ENCODE measurements at regions not wholly inside any gene's neighbourhood (a gene's known extent, or its start where the extent isn't known, plus 50 kb on each side); places are given as distances from the start of the nearest gene placed in this dataset.

DNA sequence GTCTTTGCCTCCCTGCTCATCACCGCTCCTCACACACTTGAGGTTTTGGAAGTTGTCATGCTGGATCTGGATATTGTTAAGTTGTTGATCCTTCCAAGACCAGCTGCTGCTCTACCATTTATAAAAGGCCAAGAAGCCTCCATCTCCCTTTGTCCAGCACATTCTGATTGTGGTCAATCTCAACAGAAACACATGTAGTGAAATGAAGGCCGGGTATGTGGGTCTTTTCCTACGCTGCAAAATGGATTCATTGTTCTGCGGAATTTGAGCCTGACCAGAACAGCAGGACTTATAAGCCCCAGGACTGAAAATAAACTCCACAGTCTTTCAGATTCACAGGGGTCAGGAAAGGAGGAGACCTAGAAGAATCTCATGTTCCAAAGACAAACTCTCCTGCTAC, 238.4 kb downstream of the CMPK2 start:
- H3K27ac ChIP-seq (ENCODE audit: low read depth in 2 of 2, low read length in 1 of 2): no peak overlapping the region
- H3K4me2 ChIP-seq: no peak overlapping the region
- POLR2A ChIA-PET: no interaction called here
- WGBS (ENCODE audit: low lambda C conversion rate): 54% methylated on average over 4 of the region's 4 CpGs
- H3K79me2 ChIP-seq (ENCODE audit: insufficient read depth): no peaks in the 10 kb centered on the region
- CTCF ChIA-PET: interaction anchor here (2.0 kb wide), 1 partner anchor 9 kb away, joined by 6 read pairs; no protein-coding TSS in a partner anchor
- no peak for DNase-seq
- no peak overlapping the region for H2AFZ ChIP-seq (ENCODE audit: low read depth)
- no peaks in the 10 kb centered on the region for H3F3A ChIP-seq (replicated peaks; ENCODE audit: insufficient read depth)
- no peaks in the 10 kb centered on the region for H3K4me1 ChIP-seq (ENCODE audit: control insufficient read depth in 1 of 2, insufficient read depth in 2 of 2, low read depth in 1 of 2, low read length in 1 of 2)
- H3K4me3 ChIP-seq (ENCODE audit: low read depth in 2 of 2, low read length in 1 of 2): no peak overlapping the region
- H3K36me3 ChIP-seq (replicated peaks in 1 of 2; ENCODE audit: control insufficient read depth in 1 of 2, insufficient read depth in 2 of 2, low read length in 1 of 2): no peaks in the 10 kb centered on the region
- no peaks in the 10 kb centered on the region for H3K27me3 ChIP-seq (ENCODE audit: insufficient read depth)
- H3K9ac ChIP-seq: no peak overlapping the region
- no peak for TF ChIP-seq TCF12 (IDR thresholded peaks at IDR 0.05)
- no peak for TF ChIP-seq POLR2AphosphoS5 (IDR thresholded peaks at IDR 0.05; ENCODE audit: low read depth, low read length)
- H3K9me3 ChIP-seq: no peaks in the 10 kb centered on the region; the same call in 1 of the 2 replicates
- H3K9me2 ChIP-seq: no peaks in the 10 kb centered on the region
- no peaks in the 10 kb centered on the region for H4K20me1 ChIP-seq (ENCODE audit: insufficient read depth)

DNA sequence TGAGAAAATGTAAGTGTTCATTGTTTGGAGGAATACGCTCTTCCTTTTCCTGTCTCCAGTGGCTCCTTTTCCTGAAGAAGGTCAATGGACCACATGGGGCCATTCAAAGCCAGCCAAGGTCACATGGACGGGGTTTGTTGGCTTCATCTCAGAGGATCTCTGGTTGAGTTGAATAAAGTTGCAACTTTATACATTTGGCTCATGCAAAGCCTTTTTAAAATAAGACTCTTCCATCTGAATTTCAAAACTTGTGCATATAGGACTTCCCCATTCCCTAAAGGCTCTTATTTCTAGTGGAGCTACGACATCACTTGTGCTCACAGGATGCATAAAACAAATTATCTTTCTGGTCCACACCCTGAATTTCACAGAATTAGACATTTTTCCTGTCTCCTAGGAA, 235.5 kb downstream of the CMPK2 start:
- H3F3A ChIP-seq (replicated peaks; ENCODE audit: insufficient read depth): no peaks in the 10 kb centered on the region
- 23% methylated on average over 3 of the region's 3 CpGs for WGBS (ENCODE audit: low lambda C conversion rate)
- no peaks in the 10 kb centered on the region for H4K20me1 ChIP-seq (ENCODE audit: insufficient read depth)

DNA sequence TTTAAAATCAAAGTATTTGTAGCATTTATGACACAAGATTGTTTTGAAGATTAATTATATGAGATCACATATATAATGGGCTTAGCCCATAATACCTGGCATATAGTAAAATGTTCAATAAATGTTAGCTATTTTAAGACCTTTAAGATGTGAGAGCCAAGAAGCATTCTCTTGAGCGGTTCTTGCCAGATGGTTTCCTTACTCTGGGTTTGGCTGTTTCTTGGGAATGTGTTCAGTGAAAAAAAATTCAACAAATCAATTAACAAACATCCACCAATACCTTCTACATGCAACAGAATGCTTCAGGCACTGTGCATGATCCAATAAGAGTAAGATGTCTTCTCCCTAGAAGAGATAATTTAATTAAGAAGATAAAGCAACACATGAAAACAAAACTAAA, 230.4 kb downstream of the CMPK2 start:
- no peak overlapping the region for H3K4me3 ChIP-seq (ENCODE audit: low read depth in 2 of 2, low read length in 1 of 2)
- CTCF ChIA-PET: interaction anchor here (1.1 to 1.7 kb wide), 2 partner anchors 9 to 137 kb away, joined by 3 to 6 read pairs; no protein-coding TSS in a partner anchor
- H3K9me2 ChIP-seq: no peaks in the 10 kb centered on the region
- no peaks in the 10 kb centered on the region for H3K27me3 ChIP-seq (ENCODE audit: insufficient read depth)
- no peak for DNase-seq
- no peaks in the 10 kb centered on the region for H3K79me2 ChIP-seq (ENCODE audit: insufficient read depth)
- H4K20me1 ChIP-seq (ENCODE audit: insufficient read depth): no peaks in the 10 kb centered on the region
- POLR2A ChIA-PET: no interaction called here
- no peaks in the 10 kb centered on the region for H3F3A ChIP-seq (replicated peaks; ENCODE audit: insufficient read depth)
- H3K9ac ChIP-seq: no peak overlapping the region
- H3K36me3 ChIP-seq (replicated peaks in 1 of 2; ENCODE audit: control insufficient read depth in 1 of 2, insufficient read depth in 2 of 2, low read length in 1 of 2): no peaks in the 10 kb centered on the region
- H3K9me3 ChIP-seq: no peaks in the 10 kb centered on the region; the same call in 1 of the 2 replicates
- H3K27ac ChIP-seq (ENCODE audit: low read depth in 2 of 2, low read length in 1 of 2): no peak overlapping the region
- WGBS (ENCODE audit: low lambda C conversion rate): 32% methylated on average over 1 of the region's 1 CpG
- peaks cover 0 to 18% of the 10 kb centered on the region in 2 experiments; a peak in 3 of 4 replicates for H3K4me1 ChIP-seq (ENCODE audit: control insufficient read depth in 1 of 2, insufficient read depth in 2 of 2, low read depth in 1 of 2, low read length in 1 of 2)
- no peak overlapping the region for H2AFZ ChIP-seq (ENCODE audit: low read depth)
- no peak overlapping the region for H3K4me2 ChIP-seq
- TF ChIP-seq, protein P1, sequence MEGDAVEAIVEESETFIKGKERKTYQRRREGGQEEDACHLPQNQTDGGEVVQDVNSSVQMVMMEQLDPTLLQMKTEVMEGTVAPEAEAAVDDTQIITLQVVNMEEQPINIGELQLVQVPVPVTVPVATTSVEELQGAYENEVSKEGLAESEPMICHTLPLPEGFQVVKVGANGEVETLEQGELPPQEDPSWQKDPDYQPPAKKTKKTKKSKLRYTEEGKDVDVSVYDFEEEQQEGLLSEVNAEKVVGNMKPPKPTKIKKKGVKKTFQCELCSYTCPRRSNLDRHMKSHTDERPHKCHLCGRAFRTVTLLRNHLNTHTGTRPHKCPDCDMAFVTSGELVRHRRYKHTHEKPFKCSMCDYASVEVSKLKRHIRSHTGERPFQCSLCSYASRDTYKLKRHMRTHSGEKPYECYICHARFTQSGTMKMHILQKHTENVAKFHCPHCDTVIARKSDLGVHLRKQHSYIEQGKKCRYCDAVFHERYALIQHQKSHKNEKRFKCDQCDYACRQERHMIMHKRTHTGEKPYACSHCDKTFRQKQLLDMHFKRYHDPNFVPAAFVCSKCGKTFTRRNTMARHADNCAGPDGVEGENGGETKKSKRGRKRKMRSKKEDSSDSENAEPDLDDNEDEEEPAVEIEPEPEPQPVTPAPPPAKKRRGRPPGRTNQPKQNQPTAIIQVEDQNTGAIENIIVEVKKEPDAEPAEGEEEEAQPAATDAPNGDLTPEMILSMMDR (IDR thresholded peaks at IDR 0.05): no peak
- no peak for TF ChIP-seq EZH2phosphoT487 (IDR thresholded peaks at IDR 0.05; ENCODE audit: borderline replicate concordance, low read depth)
- TF ChIP-seq FOXM1 (IDR thresholded peaks at IDR 0.05; ENCODE audit: low read depth): no peak
- TF ChIP-seq, protein P2, sequence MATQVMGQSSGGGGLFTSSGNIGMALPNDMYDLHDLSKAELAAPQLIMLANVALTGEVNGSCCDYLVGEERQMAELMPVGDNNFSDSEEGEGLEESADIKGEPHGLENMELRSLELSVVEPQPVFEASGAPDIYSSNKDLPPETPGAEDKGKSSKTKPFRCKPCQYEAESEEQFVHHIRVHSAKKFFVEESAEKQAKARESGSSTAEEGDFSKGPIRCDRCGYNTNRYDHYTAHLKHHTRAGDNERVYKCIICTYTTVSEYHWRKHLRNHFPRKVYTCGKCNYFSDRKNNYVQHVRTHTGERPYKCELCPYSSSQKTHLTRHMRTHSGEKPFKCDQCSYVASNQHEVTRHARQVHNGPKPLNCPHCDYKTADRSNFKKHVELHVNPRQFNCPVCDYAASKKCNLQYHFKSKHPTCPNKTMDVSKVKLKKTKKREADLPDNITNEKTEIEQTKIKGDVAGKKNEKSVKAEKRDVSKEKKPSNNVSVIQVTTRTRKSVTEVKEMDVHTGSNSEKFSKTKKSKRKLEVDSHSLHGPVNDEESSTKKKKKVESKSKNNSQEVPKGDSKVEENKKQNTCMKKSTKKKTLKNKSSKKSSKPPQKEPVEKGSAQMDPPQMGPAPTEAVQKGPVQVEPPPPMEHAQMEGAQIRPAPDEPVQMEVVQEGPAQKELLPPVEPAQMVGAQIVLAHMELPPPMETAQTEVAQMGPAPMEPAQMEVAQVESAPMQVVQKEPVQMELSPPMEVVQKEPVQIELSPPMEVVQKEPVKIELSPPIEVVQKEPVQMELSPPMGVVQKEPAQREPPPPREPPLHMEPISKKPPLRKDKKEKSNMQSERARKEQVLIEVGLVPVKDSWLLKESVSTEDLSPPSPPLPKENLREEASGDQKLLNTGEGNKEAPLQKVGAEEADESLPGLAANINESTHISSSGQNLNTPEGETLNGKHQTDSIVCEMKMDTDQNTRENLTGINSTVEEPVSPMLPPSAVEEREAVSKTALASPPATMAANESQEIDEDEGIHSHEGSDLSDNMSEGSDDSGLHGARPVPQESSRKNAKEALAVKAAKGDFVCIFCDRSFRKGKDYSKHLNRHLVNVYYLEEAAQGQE (IDR thresholded peaks at IDR 0.05; ENCODE audit: low read depth, low read length): no peak
- no peak for TF ChIP-seq RXRA (IDR thresholded peaks at IDR 0.05; ENCODE audit: borderline replicate concordance, low read depth)
- TF ChIP-seq ELF1 (IDR thresholded peaks at IDR 0.05): no peak

More for the DNA sequence above, 235.5 kb downstream of the CMPK2 start:
- H3K4me2 ChIP-seq: no peak overlapping the region
- H3K27me3 ChIP-seq (ENCODE audit: insufficient read depth): no peaks in the 10 kb centered on the region
- CTCF ChIA-PET: interaction anchor here (1.2 to 1.6 kb wide), 2 partner anchors 9 to 12 kb away, joined by 5 to 7 read pairs; no protein-coding TSS in a partner anchor
- no peaks in the 10 kb centered on the region; the same call in 1 of the 2 replicates for H3K9me3 ChIP-seq
- H3K4me1 ChIP-seq (ENCODE audit: control insufficient read depth in 1 of 2, insufficient read depth in 2 of 2, low read depth in 1 of 2, low read length in 1 of 2): no peaks in the 10 kb centered on the region
- no peak overlapping the region for H3K9ac ChIP-seq
- H2AFZ ChIP-seq (ENCODE audit: low read depth): no peak overlapping the region
- no peak overlapping the region for H3K27ac ChIP-seq (ENCODE audit: low read depth in 2 of 2, low read length in 1 of 2)
- POLR2A ChIA-PET: no interaction called here
- H3K36me3 ChIP-seq (replicated peaks in 1 of 2; ENCODE audit: control insufficient read depth in 1 of 2, insufficient read depth in 2 of 2, low read length in 1 of 2): no peaks in the 10 kb centered on the region
- no peaks in the 10 kb centered on the region for H3K9me2 ChIP-seq
- no peak for DNase-seq
- H3K79me2 ChIP-seq (ENCODE audit: insufficient read depth): no peaks in the 10 kb centered on the region
- H3K4me3 ChIP-seq (ENCODE audit: low read depth in 2 of 2, low read length in 1 of 2): no peak overlapping the region
- TF ChIP-seq, protein P3, sequence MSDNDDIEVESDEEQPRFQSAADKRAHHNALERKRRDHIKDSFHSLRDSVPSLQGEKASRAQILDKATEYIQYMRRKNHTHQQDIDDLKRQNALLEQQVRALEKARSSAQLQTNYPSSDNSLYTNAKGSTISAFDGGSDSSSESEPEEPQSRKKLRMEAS (IDR thresholded peaks at IDR 0.05; ENCODE audit: low read depth): no peak
- TF ChIP-seq, protein P4, sequence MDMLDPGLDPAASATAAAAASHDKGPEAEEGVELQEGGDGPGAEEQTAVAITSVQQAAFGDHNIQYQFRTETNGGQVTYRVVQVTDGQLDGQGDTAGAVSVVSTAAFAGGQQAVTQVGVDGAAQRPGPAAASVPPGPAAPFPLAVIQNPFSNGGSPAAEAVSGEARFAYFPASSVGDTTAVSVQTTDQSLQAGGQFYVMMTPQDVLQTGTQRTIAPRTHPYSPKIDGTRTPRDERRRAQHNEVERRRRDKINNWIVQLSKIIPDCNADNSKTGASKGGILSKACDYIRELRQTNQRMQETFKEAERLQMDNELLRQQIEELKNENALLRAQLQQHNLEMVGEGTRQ (IDR thresholded peaks at IDR 0.05; ENCODE audit: borderline replicate concordance, low read depth, low read length): no peak
- TF ChIP-seq, protein P1 (IDR thresholded peaks at IDR 0.05): no peak

All from SK-N-SH (cell line).